ENCODE measurements at regions not wholly inside any gene's neighbourhood (a gene's known extent, or its start where the extent isn't known, plus 50 kb on each side); places are given as distances from the start of the nearest gene placed in this dataset.

DNA sequence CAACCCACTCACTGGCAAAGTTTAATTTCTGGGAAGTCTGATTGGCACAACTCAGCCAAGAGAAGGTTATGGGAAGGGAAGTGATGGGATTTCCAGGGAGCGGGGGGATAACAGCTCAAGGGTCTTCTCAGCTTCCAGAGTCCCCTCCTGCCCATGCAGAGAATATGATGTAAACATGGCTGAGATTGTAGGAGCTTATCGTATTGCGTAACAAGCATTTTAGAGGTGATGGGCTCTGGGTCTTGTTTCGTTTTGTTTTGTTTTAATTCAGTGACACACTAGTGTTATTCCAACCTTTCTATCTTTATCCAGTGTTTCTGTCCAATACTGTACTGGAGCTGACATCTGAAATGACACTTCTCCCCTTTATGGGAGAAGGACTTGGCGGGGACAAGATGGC lies 762.1 kb upstream of the TMEM132C start:
- DNase-seq (ENCODE audit: low spot score in 2 of 2, unreplicated experiment in 2 of 2), result no peak
- TF ChIP-seq, protein P1, sequence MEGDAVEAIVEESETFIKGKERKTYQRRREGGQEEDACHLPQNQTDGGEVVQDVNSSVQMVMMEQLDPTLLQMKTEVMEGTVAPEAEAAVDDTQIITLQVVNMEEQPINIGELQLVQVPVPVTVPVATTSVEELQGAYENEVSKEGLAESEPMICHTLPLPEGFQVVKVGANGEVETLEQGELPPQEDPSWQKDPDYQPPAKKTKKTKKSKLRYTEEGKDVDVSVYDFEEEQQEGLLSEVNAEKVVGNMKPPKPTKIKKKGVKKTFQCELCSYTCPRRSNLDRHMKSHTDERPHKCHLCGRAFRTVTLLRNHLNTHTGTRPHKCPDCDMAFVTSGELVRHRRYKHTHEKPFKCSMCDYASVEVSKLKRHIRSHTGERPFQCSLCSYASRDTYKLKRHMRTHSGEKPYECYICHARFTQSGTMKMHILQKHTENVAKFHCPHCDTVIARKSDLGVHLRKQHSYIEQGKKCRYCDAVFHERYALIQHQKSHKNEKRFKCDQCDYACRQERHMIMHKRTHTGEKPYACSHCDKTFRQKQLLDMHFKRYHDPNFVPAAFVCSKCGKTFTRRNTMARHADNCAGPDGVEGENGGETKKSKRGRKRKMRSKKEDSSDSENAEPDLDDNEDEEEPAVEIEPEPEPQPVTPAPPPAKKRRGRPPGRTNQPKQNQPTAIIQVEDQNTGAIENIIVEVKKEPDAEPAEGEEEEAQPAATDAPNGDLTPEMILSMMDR (IDR thresholded peaks at IDR 0.05; ENCODE audit: unreplicated experiment), result no peak
- no peaks in the 10 kb centered on the region for H3K4me1 Mint-ChIP-seq
- no peak overlapping the region for H3K27ac Mint-ChIP-seq
- no peak overlapping the region for H3K4me3 Mint-ChIP-seq
- H3K27me3 Mint-ChIP-seq (ENCODE audit: low read depth), result peaks cover 3% of the 10 kb centered on the region
- H3K36me3 Mint-ChIP-seq, result no peaks in the 10 kb centered on the region
- H3K9me3 Mint-ChIP-seq, result peaks cover 3% of the 10 kb centered on the region

DNA sequence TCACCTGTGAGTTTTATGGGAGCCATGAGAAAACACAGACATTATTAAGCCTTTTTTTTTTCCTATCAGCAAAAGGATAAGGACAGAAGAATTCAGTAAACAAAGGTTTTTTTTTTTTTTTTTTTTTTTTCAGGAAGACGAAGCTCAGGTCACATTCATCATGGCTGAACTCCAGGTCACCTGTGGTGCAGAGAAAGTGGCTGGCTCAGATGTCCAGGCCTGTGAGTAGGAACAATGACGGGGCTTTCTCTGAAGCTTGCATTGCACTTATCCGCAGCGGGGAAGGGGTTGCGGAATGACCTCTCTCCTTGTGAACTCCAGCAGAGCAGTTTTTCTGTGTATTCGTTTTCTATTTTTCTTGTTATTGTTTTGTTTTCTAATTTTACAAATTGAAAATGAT lies 759.6 kb upstream of the TMEM132C start:
- Mint-ChIP-seq H3K4me1 (no peaks in the 10 kb centered on the region), H3K36me3 (no peaks in the 10 kb centered on the region), H3K27me3 (ENCODE audit: low read depth) (no peaks in the 10 kb centered on the region), H3K4me3 (no peak overlapping the region), H3K9me3 (no peaks in the 10 kb centered on the region), H3K27ac (no peak overlapping the region)
- no peak for DNase-seq (ENCODE audit: low spot score in 2 of 2, unreplicated experiment in 2 of 2)
- TF ChIP-seq, protein P1 (IDR thresholded peaks at IDR 0.05; ENCODE audit: unreplicated experiment), result no peak

DNA sequence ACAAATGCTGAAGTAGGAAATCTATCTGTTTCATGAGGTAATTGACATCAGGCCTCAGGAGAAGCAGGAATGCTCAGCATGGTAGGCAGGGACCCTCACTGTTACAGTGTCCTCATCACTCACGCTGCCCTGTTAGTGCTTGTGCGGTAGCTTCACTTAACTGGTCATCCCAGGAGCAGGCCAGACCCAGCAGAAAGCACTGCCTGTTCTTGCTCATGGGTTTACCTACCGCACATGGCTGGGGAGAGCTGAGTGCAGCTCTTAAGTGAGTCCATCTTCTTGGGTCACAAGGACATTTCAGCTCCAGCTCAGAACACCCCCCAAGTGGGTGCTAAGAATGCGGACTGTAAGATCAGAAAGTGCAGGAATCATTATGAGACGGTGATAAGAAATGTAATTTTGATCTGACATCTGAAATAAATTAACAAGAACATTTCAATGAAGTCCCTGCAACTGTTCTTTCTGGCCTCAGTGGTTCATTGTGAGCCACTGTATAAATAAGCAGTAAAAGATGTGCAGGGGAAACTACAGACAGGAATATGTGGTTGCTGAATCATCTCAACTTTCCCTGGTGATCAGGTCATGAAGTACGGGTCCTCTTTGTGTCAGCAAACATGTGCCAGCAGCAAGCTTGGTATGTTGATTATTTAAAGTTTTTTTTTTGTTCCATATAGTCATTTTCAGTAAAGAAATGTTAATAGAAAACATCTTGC lies 757.7 kb upstream of the TMEM132C start:
- H3K4me3 Mint-ChIP-seq, result no peak overlapping the region
- no peaks in the 10 kb centered on the region for H3K4me1 Mint-ChIP-seq
- no peaks in the 10 kb centered on the region for H3K9me3 Mint-ChIP-seq
- no peak overlapping the region for H3K27ac Mint-ChIP-seq
- TF ChIP-seq, protein P1 (IDR thresholded peaks at IDR 0.05; ENCODE audit: unreplicated experiment), result no peak
- H3K36me3 Mint-ChIP-seq, result no peaks in the 10 kb centered on the region
- no peak for DNase-seq (ENCODE audit: low spot score in 2 of 2, unreplicated experiment in 2 of 2)
- peaks cover under 1% of the 10 kb centered on the region for H3K27me3 Mint-ChIP-seq (ENCODE audit: low read depth)

DNA sequence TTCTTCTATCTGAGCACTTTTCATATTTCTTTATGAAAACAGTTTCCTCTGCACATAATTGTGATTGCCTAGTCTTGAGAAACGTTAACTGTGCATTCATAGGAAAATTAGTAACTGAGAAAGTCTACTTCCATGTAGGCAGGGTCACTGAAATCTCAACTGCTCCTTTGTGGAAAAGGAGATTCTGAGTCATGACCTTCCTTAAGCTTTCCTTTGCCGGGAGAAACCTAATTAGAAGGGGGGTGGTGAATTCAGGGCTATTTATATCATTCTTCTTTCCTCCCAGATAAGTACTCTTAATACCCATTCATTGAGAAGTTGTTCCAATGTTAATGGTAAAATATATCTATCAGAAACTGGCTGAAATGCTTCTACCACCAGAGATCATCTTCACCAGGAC lies 751.0 kb upstream of the TMEM132C start:
- Mint-ChIP-seq H3K4me3 (no peak overlapping the region), H3K9me3 (no peaks in the 10 kb centered on the region), H3K27me3 (ENCODE audit: low read depth) (peaks cover 2% of the 10 kb centered on the region), H3K36me3 (no peaks in the 10 kb centered on the region), H3K4me1 (no peaks in the 10 kb centered on the region), H3K27ac (no peak overlapping the region)
- DNase-seq (ENCODE audit: low spot score in 2 of 2, unreplicated experiment in 2 of 2), result no peak
- TF ChIP-seq, protein P1 (IDR thresholded peaks at IDR 0.05; ENCODE audit: unreplicated experiment), result no peak

DNA sequence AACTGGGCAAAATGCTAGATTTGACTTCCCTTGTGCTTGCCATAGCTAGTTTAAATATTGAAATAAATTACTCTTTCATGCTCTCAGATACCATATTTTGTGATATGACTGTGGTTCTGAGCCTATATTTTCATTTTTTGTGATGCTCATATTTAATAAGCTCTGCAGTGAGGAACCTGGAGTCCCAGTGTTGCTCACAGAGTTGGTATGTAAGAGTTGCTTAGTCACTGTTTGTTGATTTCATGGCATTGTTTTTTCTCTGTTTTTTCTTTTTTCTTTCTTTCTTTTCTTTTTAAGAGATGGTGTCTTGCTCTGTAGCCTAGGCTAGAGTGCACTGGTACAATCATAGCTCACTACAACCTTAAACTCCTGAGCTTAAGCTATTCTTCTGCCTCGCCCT lies 750.5 kb upstream of the TMEM132C start:
- H3K9me3 Mint-ChIP-seq, result no peaks in the 10 kb centered on the region
- TF ChIP-seq, protein P1 (IDR thresholded peaks at IDR 0.05; ENCODE audit: unreplicated experiment), result no peak
- H3K36me3 Mint-ChIP-seq, result no peaks in the 10 kb centered on the region
- no peak overlapping the region for H3K27ac Mint-ChIP-seq
- no peak for DNase-seq (ENCODE audit: low spot score in 2 of 2, unreplicated experiment in 2 of 2)
- H3K4me1 Mint-ChIP-seq, result no peaks in the 10 kb centered on the region
- peaks cover 2% of the 10 kb centered on the region for H3K27me3 Mint-ChIP-seq (ENCODE audit: low read depth)
- H3K4me3 Mint-ChIP-seq, result no peak overlapping the region

All from mesothelial cell of epicardium (in vitro differentiated cells).